NCI-H2107 treated with DMSO at 0.1 percent for 48 hours (cell line): ENCODE measurements at regions not wholly inside any gene's neighbourhood (a gene's known extent, or its start where the extent isn't known, plus 50 kb on each side); places are given as distances from the start of the nearest gene placed in this dataset.
"Not testable (repeated sequence)": the region's sequence is repeated elsewhere in the genome, so short reads cannot be mapped to it uniquely, and the experiment has no call there.

Source experiments
- DNase-seq: peaks from one replicate; lab custom pipeline; 2025; ENCODE audit not compliant: unreplicated experiment; lab: John Stamatoyannopoulos, UW

- DNase-seq: peak; percentile 94
These were observed 117.5 kb upstream of the HGF start for GRCh38 chr7:81887098-81888090.

- no peak for DNase-seq
These were observed 116.4 kb upstream of the HGF start for GRCh38 chr7:81886211-81886764.

- no peak for DNase-seq
These were observed 115.0 kb upstream of the HGF start for GRCh38 chr7:81884817-81885216.

DNA sequence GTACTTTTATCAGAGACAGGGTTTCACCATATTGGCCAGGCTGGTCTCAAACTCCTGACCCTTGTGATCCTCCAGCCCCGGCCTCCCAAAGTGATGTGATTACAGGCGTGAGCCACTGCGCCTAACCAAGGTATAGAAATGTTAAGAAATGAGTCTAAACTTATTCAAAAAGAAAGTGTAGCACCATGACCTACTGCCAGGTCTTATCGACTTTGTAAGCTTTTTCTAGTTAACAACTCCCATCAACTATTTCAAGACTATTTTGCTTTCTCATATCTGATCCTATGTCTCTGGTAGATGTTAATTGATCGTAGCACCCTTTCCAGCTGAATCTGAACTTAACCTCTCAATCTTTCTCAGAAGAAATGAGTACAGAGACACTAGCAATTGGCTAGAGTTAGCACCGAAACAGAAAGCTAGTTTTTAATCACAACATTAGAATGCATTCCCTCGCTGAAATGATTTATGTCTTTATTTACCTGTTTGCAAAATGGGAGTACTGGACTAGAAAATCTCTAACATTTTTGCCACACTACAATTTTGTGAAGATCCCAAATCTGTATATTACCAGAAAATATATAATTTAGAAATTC is 114.0 kb upstream of the HGF start:
- no peak for DNase-seq

GRCh38 chr7:81882086-81882485 is 112.2 kb upstream of the HGF start:
- DNase-seq: no peak

DNA sequence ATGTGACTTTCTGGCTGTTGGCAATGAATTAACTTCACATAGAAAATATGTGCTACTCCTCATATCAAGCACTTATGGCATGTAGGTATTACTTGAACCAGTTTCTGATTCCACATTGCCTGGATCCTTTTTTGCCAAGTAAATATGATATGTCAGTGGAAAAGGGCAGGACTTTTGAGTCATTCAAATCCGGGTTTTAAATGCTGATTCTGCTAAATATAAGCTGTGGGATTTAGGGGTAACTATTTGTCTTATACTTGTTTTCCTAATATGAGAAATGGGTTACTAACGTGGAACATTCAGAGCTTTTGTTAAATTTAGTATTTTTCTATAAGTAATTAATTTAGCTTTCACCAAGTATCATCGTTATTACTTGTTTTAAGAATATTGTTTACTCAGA is 108.0 kb upstream of the HGF start:
- DNase-seq: no peak

DNA sequence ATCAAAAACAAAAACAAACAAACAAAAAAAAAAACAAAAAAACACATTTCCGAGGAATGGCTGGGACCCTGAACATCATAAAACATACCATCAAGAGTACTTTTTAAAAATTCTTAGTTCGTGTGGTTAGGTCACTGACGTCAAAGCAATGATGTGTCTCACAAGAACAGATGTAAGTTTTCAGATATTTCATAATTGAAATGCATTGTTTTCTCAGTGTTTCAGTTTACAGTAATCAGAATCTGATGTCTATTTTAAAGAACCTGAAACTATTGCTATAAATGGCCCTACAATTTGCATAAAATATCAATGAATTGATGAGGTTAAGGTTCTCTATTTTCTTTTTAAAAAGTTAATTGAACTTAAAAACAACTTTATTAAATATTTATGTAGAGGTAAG is 103.7 kb upstream of the HGF start:
- DNase-seq: no peak

- DNase-seq: no peak
These were observed 101.9 kb upstream of the HGF start for GRCh38 chr7:81871606-81872265.

DNA sequence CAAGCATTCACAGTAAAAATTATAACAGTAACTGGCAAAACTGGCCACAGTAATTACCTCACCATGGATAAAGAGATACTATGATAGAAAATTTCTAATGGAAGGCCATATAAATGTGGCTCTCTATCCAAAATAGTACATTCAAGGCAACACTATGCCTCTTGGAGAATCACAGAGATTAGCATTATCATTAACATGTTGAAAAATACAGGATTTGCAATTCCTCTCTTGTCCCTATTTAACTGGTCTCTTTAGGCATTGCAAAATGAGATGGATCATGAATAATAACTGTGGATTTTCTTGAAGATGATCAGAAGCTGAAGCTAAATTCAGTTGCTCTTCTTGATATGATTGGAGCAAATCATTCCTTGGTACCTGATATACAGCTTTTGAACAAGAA is 100.8 kb upstream of the HGF start:
- no peak for DNase-seq

DNA sequence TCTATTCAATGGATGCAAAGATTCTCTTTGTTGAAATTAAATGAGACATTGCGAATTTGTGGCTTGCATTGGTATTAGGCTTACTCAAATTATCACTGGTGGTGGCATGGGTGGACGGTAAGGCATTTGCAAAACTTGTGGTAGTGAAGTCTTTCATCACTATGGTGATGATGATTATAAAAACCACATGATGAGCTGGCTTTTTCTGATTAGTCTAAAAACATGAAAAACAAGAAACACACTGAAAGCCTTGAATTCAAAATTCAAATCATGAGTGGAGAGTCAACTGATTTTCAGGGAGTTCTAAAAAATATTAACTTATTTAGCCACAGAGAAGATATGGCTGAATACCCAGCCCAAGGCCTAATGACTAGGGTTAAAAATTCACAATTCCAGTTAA is 99.8 kb upstream of the HGF start:
- no peak for DNase-seq

DNA sequence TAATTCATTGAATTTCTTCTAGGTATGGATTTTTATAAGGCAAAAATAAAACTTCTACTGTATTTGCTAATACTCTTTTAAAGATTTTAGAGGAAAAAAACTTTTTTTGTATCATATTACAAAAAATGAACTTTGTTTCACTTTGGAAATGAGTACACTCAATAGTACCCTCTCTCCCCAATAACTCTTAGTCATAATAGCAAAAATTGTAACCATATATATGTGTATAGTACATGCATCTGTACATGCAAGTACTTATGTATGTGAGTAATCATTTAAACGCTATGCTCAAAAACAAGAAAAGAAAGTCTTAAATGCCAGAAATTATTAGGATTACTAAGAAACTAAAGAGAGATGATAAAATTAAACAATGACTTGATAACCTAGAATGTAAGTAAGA is 95.9 kb upstream of the HGF start:
- no peak for DNase-seq

GRCh38 chr7:81859433-81859832 is 89.6 kb upstream of the HGF start:
- no peak for DNase-seq

DNA sequence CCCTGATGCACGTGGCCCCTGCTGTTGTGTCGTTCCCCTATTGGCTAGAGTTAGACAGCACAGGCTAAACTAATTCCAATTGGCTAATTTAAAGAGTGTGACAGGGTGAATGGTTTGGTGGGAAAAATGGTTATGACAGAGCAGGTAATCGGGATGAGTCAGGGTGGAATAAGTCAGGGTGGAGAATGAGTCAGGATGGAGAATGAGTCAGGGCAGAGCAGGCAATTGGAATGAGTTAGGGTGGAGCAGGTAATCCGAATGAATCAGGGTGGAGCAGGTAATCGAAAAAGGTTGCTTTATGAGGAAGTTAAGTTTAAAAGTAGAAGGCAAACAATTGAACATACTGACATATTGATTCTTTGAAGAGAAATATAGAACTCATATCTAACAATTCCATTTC is 89.0 kb upstream of the HGF start:
- not testable (repeated sequence) for DNase-seq

DNA sequence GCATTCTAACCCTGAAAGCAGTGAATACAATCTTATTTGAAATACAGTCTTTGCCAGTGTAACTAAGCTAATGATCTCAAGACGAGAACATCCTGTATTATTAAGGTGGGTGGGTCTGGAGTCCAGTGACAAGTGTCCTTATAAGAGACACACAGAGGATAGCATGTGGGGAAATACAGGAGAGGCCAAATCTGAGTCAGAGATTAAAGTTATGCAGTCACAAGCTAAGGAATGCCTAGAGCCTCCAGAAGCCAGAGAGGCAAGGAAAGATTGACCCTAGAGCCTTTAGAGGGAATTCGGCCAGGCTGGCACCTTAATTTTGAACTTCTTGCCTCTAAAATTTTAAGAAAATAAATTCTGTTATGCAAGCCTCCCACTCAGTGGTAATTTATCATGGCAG is 87.5 kb upstream of the HGF start:
- DNase-seq: no peak

GRCh38 chr7:81854518-81854917 is 84.7 kb upstream of the HGF start:
- DNase-seq: no peak

DNA sequence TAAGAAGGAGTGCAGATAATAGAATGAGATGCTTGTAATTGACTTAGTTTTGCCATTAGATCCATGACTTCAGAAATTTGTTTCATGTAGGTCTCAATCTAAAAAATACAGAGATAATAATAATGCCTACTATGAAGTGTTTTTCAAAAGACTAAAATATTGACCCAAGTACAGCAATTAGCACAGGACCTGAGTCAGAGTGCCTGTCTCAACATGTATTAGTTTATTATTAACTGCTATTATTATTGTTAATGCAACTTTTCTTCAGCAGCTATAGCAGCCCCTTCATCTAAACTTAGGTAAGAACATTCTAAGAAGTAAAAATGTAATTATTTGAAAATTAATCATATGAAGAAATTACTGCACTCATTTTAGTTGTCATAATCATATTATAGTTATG is 82.9 kb upstream of the HGF start:
- DNase-seq: no peak

DNA sequence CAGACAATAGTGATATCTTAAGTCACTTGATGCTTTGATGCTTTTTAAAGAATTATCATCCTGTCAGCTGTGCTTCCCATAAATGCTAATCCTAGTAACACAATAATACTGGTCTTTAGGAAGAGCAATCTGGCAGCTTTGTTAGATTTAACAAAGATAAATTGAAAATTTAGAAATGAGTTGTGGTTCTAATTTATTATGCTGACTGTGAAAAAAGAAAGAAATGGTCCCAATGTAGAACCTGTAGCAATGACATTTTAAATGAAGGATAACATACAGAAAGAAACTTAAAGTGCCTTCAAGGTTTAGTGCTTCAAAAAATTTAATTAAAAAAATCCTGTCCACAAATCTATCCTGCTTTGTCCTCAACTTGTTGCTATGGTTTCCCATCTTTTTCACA is 81.6 kb upstream of the HGF start:
- no peak for DNase-seq

- no peak for DNase-seq
These were observed 76.6 kb upstream of the HGF start for GRCh38 chr7:81846398-81846797.

- DNase-seq: peak; percentile 22
These were observed 75.9 kb upstream of the HGF start for GRCh38 chr7:81845744-81846241.

DNA sequence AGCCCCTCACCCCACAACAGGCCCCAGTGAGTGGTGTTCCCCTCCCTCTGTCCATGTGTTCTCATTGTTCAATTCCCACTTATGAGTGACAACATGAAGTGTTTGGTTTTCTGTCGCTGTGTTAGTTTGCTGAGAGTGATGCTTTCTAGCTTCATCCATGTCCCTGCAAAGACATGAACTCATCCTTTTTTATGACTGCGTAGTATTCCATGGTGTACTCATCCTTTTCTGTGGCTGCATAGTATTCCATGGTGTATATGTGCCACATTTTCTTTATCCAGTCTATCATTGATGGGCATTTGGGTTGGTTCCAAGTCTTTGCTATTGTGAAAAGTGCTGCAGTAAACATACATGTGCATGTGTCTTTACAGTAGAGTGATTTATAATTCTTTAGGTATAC is 73.8 kb upstream of the HGF start:
- not testable (repeated sequence) for DNase-seq

DNA sequence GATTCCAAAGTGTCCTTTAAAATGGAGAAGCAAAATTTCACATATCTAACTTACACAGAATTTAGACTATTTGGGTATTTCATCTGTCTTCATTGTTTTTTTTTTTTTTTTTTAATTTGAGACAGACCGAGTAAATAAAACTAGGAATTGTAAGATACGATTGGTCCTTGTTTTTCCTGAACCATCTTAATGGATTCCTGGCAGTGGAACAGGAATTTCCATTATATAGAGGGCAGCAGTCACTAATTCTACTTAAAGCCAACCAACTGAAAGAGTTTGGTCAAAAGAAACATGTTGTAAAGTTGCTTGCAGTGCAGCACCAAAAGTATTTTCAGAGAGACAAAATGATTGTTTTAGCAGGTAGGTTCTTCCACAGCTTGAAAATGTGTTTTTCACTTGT is 72.5 kb upstream of the HGF start:
- no peak for DNase-seq
